Trophoblast cell (in vitro differentiated cells and primary cell): ENCODE measurements at regions not wholly inside any gene's neighbourhood (a gene's known extent, or its start where the extent isn't known, plus 50 kb on each side); places are given as distances from the start of the nearest gene placed in this dataset.
"Not testable (repeated sequence)": the region's sequence is repeated elsewhere in the genome, so short reads cannot be mapped to it uniquely, and the experiment has no call there.

ENCODE experiments used
- DNase-seq, 2 donors: peaks; one replicate each; pipeline ENCODE4 v3.0.0-alpha.2; 2016
- H2AFZ ChIP-seq: 2 replicates; pipeline ENCODE4 v1.6.1; 2013; ENCODE audit warnings: low read length, moderate library complexity, mild to moderate bottlenecking; ENCODE audit not compliant: insufficient read depth, poor library complexity
- H2AK5ac ChIP-seq: 2 replicates; pipeline ENCODE4 v1.6.1; 2013; ENCODE audit warnings: mild to moderate bottlenecking, low read length
- H2BK120ac ChIP-seq: 2 replicates; pipeline ENCODE4 v1.6.1; 2013; ENCODE audit warnings: low read length, mild to moderate bottlenecking, moderate library complexity; ENCODE audit not compliant: insufficient read depth, poor library complexity
- H2BK12ac ChIP-seq: 2 replicates; pipeline ENCODE4 v1.6.1; 2013; ENCODE audit warnings: mild to moderate bottlenecking, low read length, moderate library complexity
- H2BK5ac ChIP-seq: 2 replicates; pipeline ENCODE4 v1.6.1; 2013; ENCODE audit warnings: low read length, low read depth, moderate library complexity, mild to moderate bottlenecking; ENCODE audit not compliant: poor library complexity
- H3K14ac ChIP-seq: 2 replicates; pipeline ENCODE4 v1.6.1; 2013; ENCODE audit warnings: mild to moderate bottlenecking, low read length
- H3K18ac ChIP-seq: 2 replicates; pipeline ENCODE4 v1.6.1; 2013; ENCODE audit warnings: mild to moderate bottlenecking, low read length
- H3K23ac ChIP-seq: 2 replicates; pipeline ENCODE4 v1.6.1; 2013; ENCODE audit warnings: low read length
- H3K27ac ChIP-seq: 2 replicates; pipeline ENCODE4 v1.5.1; 2013; ENCODE audit warnings: low read depth, mild to moderate bottlenecking, inconsistent platforms, low read length, moderate library complexity
- H3K27me3 ChIP-seq: 2 replicates; pipeline ENCODE4 v1.6.1; 2013; ENCODE audit warnings: inconsistent platforms, mild to moderate bottlenecking, low read length, moderate library complexity; ENCODE audit not compliant: insufficient read depth
- H3K36me3 ChIP-seq, 2 experiments: 1 replicate in 1 of 2; 2 replicates in 1 of 2; pipeline ENCODE4 v1.6.1; 2013; ENCODE audit warnings: low read length in 2 of 2, mild to moderate bottlenecking in 2 of 2, moderate library complexity in 1 of 2; ENCODE audit not compliant: insufficient read depth in 2 of 2, control insufficient read depth in 1 of 2
- H3K4ac ChIP-seq: 2 replicates; pipeline ENCODE4 v1.6.1; 2013; ENCODE audit warnings: low read depth, mild to moderate bottlenecking, low read length, moderate library complexity
- H3K4me1 ChIP-seq, 2 experiments: 1 replicate in 1 of 2; 2 replicates in 1 of 2; pipeline ENCODE4 v1.6.1; 2013; ENCODE audit warnings: low read length in 2 of 2, mild to moderate bottlenecking in 2 of 2, moderate library complexity in 1 of 2; ENCODE audit not compliant: insufficient read depth in 2 of 2, control insufficient read depth in 1 of 2
- H3K4me2 ChIP-seq: 2 replicates; pipeline ENCODE4 v1.6.1; 2013; ENCODE audit warnings: inconsistent platforms, mild to moderate bottlenecking, low read length, moderate library complexity
- H3K4me3 ChIP-seq: 2 replicates; pipeline ENCODE4 v1.5.1; 2013; ENCODE audit warnings: mild to moderate bottlenecking, low read depth, low read length, inconsistent platforms
- H3K79me1 ChIP-seq: one replicate; pipeline ENCODE4 v1.6.1; 2013; ENCODE audit warnings: low read length
- H3K79me2 ChIP-seq: 2 replicates; pipeline ENCODE4 v1.6.1; 2013; ENCODE audit warnings: low read length, mild to moderate bottlenecking; ENCODE audit not compliant: control insufficient read depth, insufficient read depth, poor library complexity
- H3K9ac ChIP-seq: 2 replicates; pipeline ENCODE4 v1.6.1; 2013; ENCODE audit warnings: mild to moderate bottlenecking, low read length
- H3K9me3 ChIP-seq: 2 replicates; pipeline ENCODE4 v1.6.1; 2013; ENCODE audit warnings: low read depth, mild to moderate bottlenecking, control low read depth, inconsistent platforms, low read length; ENCODE audit not compliant: insufficient read depth
- H4K12ac ChIP-seq: 2 replicates; pipeline ENCODE4 v1.6.1; 2013; ENCODE audit warnings: low read depth, mild to moderate bottlenecking, low read length, moderate library complexity
- H4K8ac ChIP-seq: 2 replicates; pipeline ENCODE4 v1.6.1; 2013; ENCODE audit warnings: low read depth, mild to moderate bottlenecking, low read length, moderate library complexity
- H4K91ac ChIP-seq: one replicate; pipeline ENCODE4 v1.6.1; 2013; ENCODE audit warnings: low read depth, mild to moderate bottlenecking, low read length, moderate library complexity
- WGBS: extraction: QIAGEN DNeasy Blood & Tissue Kit; methylation state at CpG from one replicate; pipeline ENCODE4 v1.1.7; 2013; ENCODE audit warnings: missing lambda C conversion rate; ENCODE audit not compliant: insufficient read length, insufficient coverage; ENCODE audit errors: extremely low coverage; 5-methylcytosine and 5-hydroxymethylcytosine counted together

- Histone ChIP-seq H4K91ac (no peak overlapping the region), H2BK5ac (no peak overlapping the region), H2AK5ac (no peak overlapping the region), H3K27ac (no peak overlapping the region), H3K9me3 (peaks cover 4% of the 10 kb centered on the region), H4K8ac (no peak overlapping the region), H3K23ac (no peak overlapping the region), H3K4me1 (no peaks in the 10 kb centered on the region), H3K4me2 (no peak overlapping the region), H3K27me3 (no peaks in the 10 kb centered on the region), H3K14ac (no peak overlapping the region), H3K9ac (no peak overlapping the region), H3K4me3 (no peak overlapping the region), H2BK120ac (no peak overlapping the region), H3K18ac (no peak overlapping the region), H2AFZ (no peak overlapping the region), H3K79me1 (no peaks in the 10 kb centered on the region), H3K36me3 (no peaks in the 10 kb centered on the region), H3K79me2 (no peaks in the 10 kb centered on the region), H4K12ac (no peak overlapping the region), H3K4ac (no peak overlapping the region), H2BK12ac (no peak overlapping the region)
- no CpG with 5 or more reads among the region's 1 CpG for WGBS
- no peak for DNase-seq
Observed at GRCh38 chr15:20409247-20409646, 132.4 kb downstream of the GOLGA6L6 start.

- Histone ChIP-seq H4K91ac (no peak overlapping the region), H3K18ac (no peak overlapping the region), H3K9ac (no peak overlapping the region), H3K79me1 (no peaks in the 10 kb centered on the region), H2BK120ac (no peak overlapping the region), H3K4me1 (no peaks in the 10 kb centered on the region), H3K79me2 (no peaks in the 10 kb centered on the region), H3K14ac (no peak overlapping the region), H3K4ac (no peak overlapping the region), H2BK12ac (no peak overlapping the region), H3K27ac (no peak overlapping the region), H2AK5ac (no peak overlapping the region), H3K9me3 (peaks cover 4% of the 10 kb centered on the region), H3K4me2 (no peak overlapping the region), H3K23ac (no peak overlapping the region), H3K4me3 (no peak overlapping the region), H3K36me3 (no peaks in the 10 kb centered on the region), H2BK5ac (no peak overlapping the region), H4K8ac (no peak overlapping the region), H2AFZ (no peak overlapping the region), H4K12ac (no peak overlapping the region), H3K27me3 (no peaks in the 10 kb centered on the region)
- WGBS = no CpG with 5 or more reads among the region's 6 CpGs
- DNase-seq = no peak
Observed at GRCh38 chr15:20407553-20407952, 134.0 kb downstream of the GOLGA6L6 start.

- DNase-seq, H3K79me1 ChIP-seq, H3K4me3 ChIP-seq, H2BK12ac ChIP-seq, H3K9me3 ChIP-seq, H3K79me2 ChIP-seq, H3K4me2 ChIP-seq, H2BK5ac ChIP-seq, H4K12ac ChIP-seq, H3K4me1 ChIP-seq, H3K23ac ChIP-seq, H2AFZ ChIP-seq, H4K8ac ChIP-seq, H3K4ac ChIP-seq, H3K9ac ChIP-seq, H2BK120ac ChIP-seq, H4K91ac ChIP-seq, H3K14ac ChIP-seq, H3K36me3 ChIP-seq, H2AK5ac ChIP-seq, H3K27me3 ChIP-seq, H3K18ac ChIP-seq, H3K27ac ChIP-seq: not testable (repeated sequence)
- no CpG with 5 or more reads among the region's 1 CpG for WGBS
Observed at GRCh38 chr15:20404571-20404970, 137.0 kb downstream of the GOLGA6L6 start.

GRCh38 chr15:20402586-20402985, 139.0 kb downstream of the GOLGA6L6 start:
- not testable (repeated sequence) for H3K4me1 ChIP-seq, H3K9ac ChIP-seq, H3K14ac ChIP-seq, H3K27me3 ChIP-seq, H3K79me1 ChIP-seq, H2BK120ac ChIP-seq, H4K12ac ChIP-seq, H3K36me3 ChIP-seq, H4K8ac ChIP-seq, H2AK5ac ChIP-seq, H2BK5ac ChIP-seq, H3K79me2 ChIP-seq, H3K27ac ChIP-seq, H3K4ac ChIP-seq, H2BK12ac ChIP-seq, H2AFZ ChIP-seq, H3K4me2 ChIP-seq, H3K9me3 ChIP-seq, H3K23ac ChIP-seq, H4K91ac ChIP-seq, H3K4me3 ChIP-seq, H3K18ac ChIP-seq
- DNase-seq = peak in 1 of 2 donors; percentile 58
- WGBS = no CpG with 5 or more reads among the region's 3 CpGs
